GM19372 (cell line): ENCODE measurements at regions not wholly inside any gene's neighbourhood (a gene's known extent, or its start where the extent isn't known, plus 50 kb on each side); places are given as distances from the start of the nearest gene placed in this dataset.
A peak's percentile ranks its signal among the peaks of the same experiment; 100 is the strongest.

Experiments used
- ATAC-seq: cut with Tn5 transposase; IDR thresholded peaks from one replicate; pipeline ENCODE4 v1.9.1; 2021; ENCODE audit warnings: mild to moderate bottlenecking, low read depth, moderate library complexity; ENCODE audit not compliant: unreplicated experiment

DNA sequence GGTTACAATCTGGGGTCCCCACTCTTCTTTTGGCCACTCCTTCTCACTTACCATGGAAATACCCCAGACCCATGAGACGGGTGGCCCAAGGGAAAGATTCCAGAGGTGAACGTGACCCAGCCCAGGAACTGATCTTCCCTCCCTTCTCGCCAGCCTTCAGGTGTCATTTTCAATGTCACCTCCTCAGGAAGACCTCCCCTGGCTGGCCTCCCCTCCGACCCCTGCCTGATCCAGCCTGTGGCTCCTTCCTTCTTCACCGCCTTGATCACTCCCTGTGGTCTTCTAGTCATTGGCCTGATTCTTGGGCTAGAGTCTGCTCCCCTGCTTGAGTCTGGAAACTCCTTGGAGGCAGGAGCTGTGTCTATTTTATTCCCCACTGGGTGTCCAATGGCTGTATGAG lies 146.1 kb downstream of the SMAD6 start:
- no peak for ATAC-seq

DNA sequence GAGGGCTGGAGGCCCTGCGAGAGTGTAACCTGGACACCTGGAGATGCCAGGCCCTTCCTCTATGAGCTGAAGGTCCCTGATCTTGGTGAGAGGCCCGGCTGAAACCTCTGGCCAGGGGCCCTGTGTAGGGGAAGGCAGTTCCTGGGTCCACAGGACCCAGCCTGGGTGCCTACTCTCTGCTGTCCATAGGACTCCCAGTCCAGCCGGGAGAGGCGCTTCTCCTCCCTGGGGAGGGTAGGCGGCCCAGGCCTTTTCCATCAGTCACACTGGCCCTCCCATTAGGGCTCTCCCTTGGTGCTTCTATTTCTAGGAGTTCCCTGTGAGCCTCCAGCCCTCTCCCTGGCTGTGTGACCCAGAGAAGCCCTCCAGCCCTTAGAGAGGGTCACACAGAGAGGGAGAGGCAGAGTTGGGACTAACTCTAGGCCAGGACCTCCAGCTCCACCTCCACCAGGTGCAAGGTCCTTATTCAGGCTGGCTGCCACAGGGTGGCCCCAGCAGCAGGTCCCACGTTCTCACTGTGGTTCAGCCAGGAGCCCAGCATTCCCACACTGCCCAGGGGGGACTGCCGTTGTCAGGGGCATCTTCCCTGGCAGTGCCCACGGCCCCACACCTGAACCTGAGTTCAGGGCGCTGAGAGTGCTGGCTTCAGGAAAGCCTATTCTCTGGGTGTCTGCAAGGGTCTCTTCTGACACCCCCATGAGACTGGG lies 146.8 kb downstream of the SMAD6 start:
- no peak for ATAC-seq

- no peak for ATAC-seq
Observed at GRCh38 chr15:66849393-66849745, 147.3 kb downstream of the SMAD6 start.

- no peak for ATAC-seq
Observed at GRCh38 chr15:66849746-66850077, 147.7 kb downstream of the SMAD6 start.

DNA sequence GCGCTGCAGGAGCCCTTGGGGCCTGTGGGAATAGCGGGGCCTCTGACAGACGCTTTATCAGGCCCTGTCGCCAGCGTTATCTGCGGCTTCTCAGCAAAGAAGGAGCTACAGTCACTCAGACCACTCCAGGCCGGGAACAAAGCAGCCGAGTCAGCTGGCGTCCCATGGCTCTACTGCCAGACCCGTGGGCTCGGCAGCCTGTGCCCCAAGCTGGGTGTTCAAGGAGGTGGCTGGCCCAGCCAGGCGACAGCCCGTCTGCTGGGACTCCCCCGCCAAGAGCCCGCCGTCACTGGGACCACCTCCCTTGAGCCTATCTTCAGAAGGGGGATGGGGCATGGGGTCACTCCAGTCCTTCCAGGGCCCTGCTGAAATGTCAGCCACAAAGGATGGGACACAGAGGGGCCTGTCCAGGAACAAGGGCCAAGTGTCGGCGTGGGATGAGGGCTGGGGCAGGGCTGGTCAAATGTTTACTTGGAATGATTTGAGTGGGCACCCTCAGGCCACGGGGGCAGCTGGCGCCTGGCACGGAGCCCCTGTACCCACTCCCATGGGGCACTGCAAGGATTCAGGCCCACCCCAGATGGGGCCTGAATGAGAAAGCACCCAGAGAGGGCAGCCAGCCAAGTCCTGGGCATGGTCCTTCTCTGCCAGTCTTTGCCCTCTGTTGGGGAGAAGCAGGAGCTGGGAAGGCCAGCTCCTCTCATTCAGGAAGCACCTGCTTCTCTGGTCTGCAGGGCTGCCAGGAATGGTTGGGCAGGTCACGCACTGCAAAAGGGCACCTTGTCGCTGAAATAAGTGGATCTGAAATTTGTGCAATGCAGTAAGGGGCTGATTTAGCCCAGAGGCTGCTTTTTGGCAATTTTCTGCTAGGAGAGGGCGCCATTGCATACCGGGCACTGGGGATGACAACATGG lies 148.3 kb downstream of the SMAD6 start:
- ATAC-seq, result no peak

DNA sequence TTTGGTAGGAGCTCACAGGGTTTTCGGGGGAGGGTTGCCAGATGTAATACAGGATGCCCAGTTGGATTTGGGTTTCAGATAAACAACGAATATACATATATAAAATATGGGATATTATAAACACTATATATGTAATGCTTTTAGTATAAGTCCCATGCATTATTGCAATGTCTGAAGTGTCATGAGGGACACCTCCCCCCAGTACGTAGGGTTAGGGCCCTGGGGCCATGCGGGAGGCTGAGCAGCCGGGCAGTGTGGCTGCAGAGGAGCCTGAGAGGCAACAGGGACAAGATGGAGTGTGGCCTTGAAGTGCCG lies 148.9 kb downstream of the SMAD6 start:
- ATAC-seq, result no peak

- ATAC-seq, result no peak
Observed at GRCh38 chr15:66851311-66852063, 149.5 kb downstream of the SMAD6 start.

- ATAC-seq, result no peak
Observed at GRCh38 chr15:66852064-66852905, 150.2 kb downstream of the SMAD6 start.

- no peak for ATAC-seq
Observed at GRCh38 chr15:66854012-66854965, 152.3 kb downstream of the SMAD6 start.

- ATAC-seq, result no peak
Observed at GRCh38 chr15:66855041-66855440, 153.0 kb downstream of the SMAD6 start.

DNA sequence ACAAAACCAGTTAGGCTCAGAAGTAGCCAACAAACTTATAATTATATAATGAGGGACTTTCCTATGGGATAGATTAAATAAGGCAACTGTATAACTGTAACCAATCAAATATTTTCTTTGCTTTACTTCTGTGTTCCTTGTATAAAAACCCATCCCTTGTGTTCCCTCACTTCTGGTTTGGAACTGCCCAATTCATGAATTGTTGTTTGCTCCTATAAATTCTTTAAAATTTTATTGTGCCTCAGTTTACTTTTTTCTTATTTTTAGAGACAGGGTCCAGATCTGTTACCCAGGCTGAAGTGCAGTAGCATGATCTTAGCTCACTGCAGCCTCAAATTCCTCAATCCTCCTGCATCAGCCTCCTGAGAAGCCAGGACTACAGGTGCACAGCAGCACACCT lies 155.7 kb downstream of the SMAD6 start:
- ATAC-seq, result no peak

- ATAC-seq, result no peak
Observed at GRCh38 chr15:66858423-66859207, 156.6 kb downstream of the SMAD6 start.

GRCh38 chr15:66859688-66860253 lies 157.7 kb downstream of the SMAD6 start:
- ATAC-seq, result no peak

GRCh38 chr15:66860844-66861243 lies 158.8 kb downstream of the SMAD6 start:
- no peak for ATAC-seq

DNA sequence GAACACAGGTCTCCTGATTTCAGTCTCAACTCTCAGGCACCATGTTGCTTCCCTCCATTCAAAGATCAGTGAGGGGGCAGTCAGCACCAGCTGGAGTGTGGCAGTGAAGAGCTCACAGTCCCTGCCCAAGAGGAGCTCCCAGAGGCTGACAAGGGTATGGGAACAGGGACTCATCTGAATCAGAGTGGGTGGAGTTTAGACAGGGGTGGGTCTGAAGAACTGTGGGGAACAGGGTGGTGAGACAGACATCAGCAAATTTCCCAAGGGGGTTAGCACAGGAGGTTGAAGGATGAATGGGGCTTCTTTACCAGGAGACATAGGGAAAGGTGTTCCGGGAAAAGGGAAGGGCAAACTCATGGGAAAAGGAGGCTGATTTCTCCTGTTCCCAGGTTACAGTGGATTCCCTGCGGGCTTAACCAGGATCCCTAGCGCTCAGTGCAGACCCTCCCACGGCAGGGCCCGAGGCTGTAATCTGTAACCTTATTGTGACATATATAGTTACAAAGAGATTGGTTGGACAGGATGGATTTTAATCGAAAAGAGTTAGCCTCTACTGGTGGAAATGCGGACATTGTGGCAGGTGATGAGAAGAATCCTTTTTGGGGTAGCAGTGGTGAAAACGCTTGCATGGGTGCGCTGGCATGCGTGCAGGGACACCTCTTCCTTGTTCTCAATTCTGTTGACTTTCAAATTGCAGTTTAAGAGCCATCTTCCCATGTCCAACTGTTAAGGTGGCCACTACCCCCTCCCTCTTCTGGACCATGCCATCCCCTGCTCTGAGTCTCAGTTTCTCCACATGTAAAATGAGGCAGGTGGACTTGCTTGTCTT lies 160.3 kb downstream of the SMAD6 start:
- no peak for ATAC-seq

GRCh38 chr15:66862940-66863335 lies 160.9 kb downstream of the SMAD6 start:
- ATAC-seq, result peak; percentile 61

DNA sequence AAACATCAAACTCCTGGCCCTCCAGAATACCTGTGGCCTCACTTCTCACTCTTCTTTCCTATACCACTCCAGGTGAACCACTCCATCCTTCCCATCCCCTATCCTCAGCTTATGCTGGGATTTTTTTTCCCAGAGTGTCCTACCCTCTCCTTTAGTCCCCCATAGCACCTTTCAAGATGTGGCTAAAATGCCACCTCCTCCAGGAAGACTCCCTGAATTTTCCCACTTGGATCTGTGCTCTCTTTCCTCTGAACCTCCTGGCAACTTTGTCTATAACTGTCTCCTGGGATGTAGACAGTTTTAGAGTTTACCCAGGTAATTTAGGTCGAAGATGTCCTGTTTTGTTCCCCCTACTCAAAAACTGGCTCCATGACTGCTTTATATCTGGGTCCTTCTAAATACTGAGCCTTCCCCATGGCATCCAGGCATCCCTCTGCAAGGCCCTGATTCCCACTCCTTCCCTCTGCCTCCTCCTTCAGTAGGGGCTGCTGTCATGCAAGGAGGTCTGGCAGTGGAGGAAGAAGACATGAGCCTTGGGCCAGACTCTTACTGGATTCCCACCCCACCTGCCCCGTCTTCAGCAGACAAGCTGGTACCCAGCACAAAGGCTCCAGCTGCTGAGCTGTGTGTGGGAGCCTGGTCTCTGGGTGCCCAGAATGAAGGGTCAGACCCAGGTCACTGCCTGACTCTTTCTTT lies 161.5 kb downstream of the SMAD6 start:
- ATAC-seq, result no peak
